ENCODE measurements at regions not wholly inside any gene's neighbourhood (a gene's known extent, or its start where the extent isn't known, plus 50 kb on each side); places are given as distances from the start of the nearest gene placed in this dataset.

DNA sequence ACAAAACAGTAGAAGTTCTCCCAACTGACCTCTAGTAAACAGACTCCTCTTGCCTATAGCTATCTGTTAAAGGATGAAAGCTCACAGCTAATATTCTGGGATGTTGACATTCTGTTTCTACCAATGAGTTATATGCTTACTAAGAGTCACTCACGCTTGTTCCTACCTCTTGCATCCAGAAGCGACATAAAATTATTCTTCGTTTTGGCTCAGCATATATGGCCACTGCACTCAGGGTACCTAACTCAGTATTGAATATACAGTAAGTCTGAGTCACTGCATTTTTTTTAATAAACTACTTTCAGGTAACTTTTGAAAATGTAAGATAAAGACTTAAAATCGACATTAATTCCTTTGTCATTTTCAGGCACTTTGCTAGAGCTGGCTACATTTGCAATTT, 214.4 kb upstream of the STXBP5 start:
- H3K4me3 Mint-ChIP-seq: no peak overlapping the region
- ATAC-seq: no peak
- H3K36me3 Mint-ChIP-seq (ENCODE audit: insufficient read depth): no peaks in the 10 kb centered on the region
- no peaks in the 10 kb centered on the region for H3K4me1 Mint-ChIP-seq (ENCODE audit: low read depth)
- H3K27me3 Mint-ChIP-seq (ENCODE audit: low read depth): no peaks in the 10 kb centered on the region
- H3K9me3 Mint-ChIP-seq: no peaks in the 10 kb centered on the region
- no peak for DNase-seq

DNA sequence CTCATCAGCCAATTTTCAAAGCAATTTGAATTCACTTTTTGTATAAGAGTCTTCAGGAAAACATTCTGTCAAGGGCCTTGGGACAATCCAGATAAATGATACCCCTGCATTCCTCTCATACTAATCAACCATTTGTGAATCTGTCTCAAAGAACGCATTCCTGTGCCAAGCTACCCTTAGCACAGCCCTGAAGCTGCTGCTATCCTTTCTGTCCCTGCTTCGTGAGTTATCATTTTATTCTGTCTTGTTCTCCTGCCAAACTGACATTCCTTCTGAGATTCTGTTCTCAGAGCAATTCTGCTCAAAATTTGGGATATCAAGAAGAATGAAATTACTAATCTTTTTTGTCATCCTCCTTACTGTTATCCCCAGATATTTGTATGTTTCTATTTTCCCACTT, 213.9 kb upstream of the STXBP5 start:
- H3K4me3 Mint-ChIP-seq: no peak overlapping the region

DNA sequence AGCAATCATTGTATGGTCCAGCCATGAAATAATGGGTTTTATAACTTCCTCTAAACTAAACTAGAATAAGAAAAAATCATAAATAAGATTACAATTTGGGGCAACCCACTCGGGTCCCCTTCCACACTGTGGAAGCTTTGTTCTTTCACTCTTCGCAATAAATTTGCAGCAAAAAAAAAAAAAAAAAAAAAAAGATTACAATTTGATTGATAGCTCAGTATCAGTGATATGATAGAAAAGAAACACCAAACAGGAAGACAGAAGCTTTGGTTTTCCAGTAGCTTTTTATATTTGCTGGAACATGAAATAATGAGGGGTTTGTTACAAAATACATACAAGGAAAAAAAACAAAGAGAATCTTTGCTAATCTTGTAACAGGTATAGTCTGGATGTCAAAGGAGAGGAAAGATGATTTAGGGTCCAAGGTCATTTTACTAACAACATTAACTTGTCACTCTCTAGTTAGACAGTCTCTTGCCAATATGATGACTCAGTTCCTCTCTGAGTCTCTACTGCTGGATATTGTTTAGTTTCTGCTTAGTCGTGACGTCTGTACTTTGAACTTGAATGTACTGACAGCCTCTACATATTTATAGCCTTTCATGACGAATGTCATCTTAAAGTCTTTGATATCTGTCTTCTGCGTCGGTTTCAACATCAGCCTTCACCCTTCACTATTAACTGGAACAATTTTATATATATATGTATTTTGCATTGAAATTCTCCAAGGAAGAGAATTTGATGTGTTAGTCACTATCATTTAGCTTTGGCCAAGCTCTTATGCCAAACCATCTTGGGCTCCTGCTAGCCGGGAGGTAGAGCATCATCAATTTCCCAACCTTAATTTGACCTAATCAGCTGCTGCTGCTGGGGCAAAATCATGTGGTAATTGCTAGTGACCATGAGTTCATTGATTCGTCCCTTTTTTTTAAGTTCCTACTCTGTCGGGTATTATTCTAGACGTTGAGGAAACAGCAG, 213.1 kb upstream of the STXBP5 start:
- Mint-ChIP-seq H3K9me3 (no peaks in the 10 kb centered on the region), H3K4me3 (no peak overlapping the region), H3K4me1 (ENCODE audit: low read depth) (no peaks in the 10 kb centered on the region), H3K27me3 (ENCODE audit: low read depth) (no peaks in the 10 kb centered on the region), H3K36me3 (ENCODE audit: insufficient read depth) (no peaks in the 10 kb centered on the region)
- DNase-seq (no peak), ATAC-seq (no peak)

More for the DNA sequence above, 213.9 kb upstream of the STXBP5 start:
- DNase-seq: no peak
- Mint-ChIP-seq H3K9me3 (no peaks in the 10 kb centered on the region), H3K4me1 (ENCODE audit: low read depth) (no peaks in the 10 kb centered on the region), H3K27me3 (ENCODE audit: low read depth) (no peaks in the 10 kb centered on the region), H3K36me3 (ENCODE audit: insufficient read depth) (no peaks in the 10 kb centered on the region)
- no peak for ATAC-seq

DNA sequence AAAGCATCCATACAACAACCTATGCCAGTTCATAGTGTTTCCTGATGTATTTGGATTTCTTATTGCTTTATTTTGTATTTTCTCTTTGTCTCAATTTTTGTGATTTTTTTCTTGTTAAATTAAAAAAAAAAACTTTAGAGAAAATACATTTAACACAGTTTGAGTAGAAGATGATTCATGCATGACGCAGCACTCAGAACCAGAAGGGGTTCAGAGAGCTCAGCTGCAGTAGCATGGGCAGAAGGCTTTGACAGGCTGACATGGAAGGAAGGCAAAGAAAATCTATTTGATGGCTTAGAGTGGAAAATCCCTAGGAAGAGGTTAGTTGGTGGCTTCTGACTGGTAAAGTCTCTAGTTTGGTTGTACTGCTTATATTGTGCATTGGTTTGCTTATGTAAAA, 207.2 kb upstream of the STXBP5 start:
- no peaks in the 10 kb centered on the region for H3K36me3 Mint-ChIP-seq (ENCODE audit: insufficient read depth)
- ATAC-seq (no peak), DNase-seq (no peak)
- no peaks in the 10 kb centered on the region for H3K9me3 Mint-ChIP-seq
- H3K27me3 Mint-ChIP-seq (ENCODE audit: low read depth): peaks cover 3% of the 10 kb centered on the region
- H3K4me3 Mint-ChIP-seq: no peak overlapping the region
- H3K4me1 Mint-ChIP-seq (ENCODE audit: low read depth): no peaks in the 10 kb centered on the region

DNA sequence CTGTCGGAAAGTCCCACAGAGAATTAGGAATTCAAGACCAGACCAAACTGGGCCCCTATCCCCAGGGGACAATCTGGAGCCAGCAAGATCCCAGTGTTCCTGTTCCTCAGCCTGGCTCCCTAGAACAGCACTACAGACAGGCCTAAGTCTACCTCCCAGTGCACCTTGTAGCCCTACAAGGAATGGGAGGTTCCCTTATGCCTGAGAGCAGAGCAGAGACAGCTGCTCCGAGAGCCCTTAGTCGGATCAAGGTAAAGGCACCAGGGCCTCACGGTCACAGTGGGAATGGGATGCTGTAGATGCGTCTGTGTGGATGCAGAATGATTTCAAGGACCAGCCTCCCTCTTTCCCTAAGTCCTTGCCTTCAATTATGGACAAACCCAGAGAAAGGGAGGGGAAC, 204.5 kb upstream of the STXBP5 start:
- Mint-ChIP-seq H3K4me3 (no peak overlapping the region), H3K4me1 (ENCODE audit: low read depth) (no peaks in the 10 kb centered on the region), H3K27me3 (ENCODE audit: low read depth) (peaks cover 3% of the 10 kb centered on the region), H3K36me3 (ENCODE audit: insufficient read depth) (no peaks in the 10 kb centered on the region), H3K9me3 (no peaks in the 10 kb centered on the region)
- no peak for ATAC-seq
- no peak for DNase-seq

DNA sequence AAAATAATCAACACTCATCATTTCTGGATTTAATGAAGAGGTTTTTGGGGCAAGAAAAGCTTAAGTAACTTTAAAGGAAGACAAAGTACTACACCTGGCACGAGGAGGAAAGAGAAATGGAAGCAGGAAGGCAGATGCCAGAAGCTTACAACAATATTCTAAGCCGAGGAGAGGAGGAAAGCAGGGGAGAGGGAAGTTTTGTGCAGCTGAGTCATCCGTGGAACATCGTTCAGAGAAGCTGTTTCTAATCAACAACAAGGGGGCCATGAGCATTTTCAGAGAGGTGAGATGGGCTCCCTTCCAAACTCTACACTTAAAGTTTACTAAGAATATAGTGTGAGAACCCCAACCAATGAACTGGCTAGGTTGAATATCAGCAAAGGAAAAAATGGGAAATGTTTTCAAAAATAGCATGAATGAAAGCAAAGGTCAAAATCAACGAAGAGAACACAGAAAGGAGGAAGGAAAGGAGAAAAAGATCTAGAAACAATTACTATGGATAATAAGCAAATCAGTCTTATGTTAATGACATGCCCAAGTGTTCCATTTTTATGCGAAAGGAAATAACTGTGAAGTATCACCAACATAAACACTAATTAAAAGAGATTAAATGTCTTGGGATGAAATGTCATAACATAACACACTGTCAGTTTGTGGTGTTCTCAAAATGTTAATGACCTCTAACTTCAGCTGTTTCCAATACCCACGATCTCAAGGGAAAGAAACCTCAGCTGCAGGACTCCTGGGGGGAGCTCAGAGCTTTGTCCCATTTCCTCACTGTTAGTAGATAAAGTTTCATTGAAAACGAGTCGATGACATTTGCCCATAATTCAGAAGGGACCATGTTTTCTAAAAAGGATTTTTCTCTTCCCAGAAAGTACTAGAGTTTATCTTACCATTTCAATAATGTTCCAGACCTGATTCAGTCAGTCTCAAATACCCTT, 203.4 kb upstream of the STXBP5 start:
- Mint-ChIP-seq H3K27me3 (ENCODE audit: low read depth) (peaks cover 3% of the 10 kb centered on the region), H3K36me3 (ENCODE audit: insufficient read depth) (no peaks in the 10 kb centered on the region), H3K4me1 (ENCODE audit: low read depth) (no peaks in the 10 kb centered on the region), H3K4me3 (no peak overlapping the region), H3K9me3 (no peaks in the 10 kb centered on the region)
- DNase-seq: no peak
- no peak for ATAC-seq

DNA sequence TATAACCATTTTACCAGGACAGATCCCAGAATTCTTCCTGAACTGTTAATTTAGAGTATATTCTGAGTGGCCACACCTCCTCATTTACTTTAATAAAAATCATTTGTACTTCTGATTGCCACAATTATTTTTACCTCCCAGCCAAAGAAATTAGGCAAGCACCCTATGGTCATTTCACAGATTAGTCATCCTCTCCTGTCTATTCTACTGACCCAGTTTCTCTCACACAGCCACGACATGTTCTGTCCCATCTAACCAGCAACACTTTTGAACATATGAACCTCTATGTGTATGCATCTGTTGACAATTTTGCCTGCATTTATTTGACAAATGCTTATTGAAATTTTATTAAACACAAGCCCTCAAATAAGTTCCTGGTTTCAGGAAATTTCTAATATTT, 202.6 kb upstream of the STXBP5 start:
- Mint-ChIP-seq H3K36me3 (ENCODE audit: insufficient read depth) (no peaks in the 10 kb centered on the region), H3K27me3 (ENCODE audit: low read depth) (peaks cover 3% of the 10 kb centered on the region), H3K9me3 (no peaks in the 10 kb centered on the region), H3K4me3 (no peak overlapping the region), H3K4me1 (ENCODE audit: low read depth) (no peaks in the 10 kb centered on the region)
- DNase-seq (no peak), ATAC-seq (no peak)

DNA sequence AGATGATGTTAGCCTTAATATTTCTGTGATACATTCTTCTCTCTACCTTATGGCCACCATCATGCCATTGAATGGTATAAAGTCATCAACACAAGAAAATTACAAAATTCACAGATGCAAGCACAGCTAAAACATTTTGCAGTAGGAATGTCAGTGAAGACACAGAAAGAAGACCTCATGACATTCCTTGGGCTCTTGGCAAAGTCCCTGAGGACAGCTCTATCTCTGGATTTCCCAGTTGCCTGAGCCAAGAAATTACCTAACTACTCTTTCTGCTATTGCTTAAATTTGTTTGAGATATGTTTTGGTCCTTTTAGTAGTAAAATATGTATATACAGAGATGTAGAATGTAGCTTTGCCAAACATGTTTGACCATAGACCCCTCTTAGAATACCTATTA, 201.0 kb upstream of the STXBP5 start:
- H3K4me3 Mint-ChIP-seq: no peak overlapping the region
- DNase-seq (no peak), ATAC-seq (no peak)
- H3K4me1 Mint-ChIP-seq (ENCODE audit: low read depth): no peaks in the 10 kb centered on the region
- H3K9me3 Mint-ChIP-seq: no peaks in the 10 kb centered on the region
- H3K36me3 Mint-ChIP-seq (ENCODE audit: insufficient read depth): no peaks in the 10 kb centered on the region
- H3K27me3 Mint-ChIP-seq (ENCODE audit: low read depth): peaks cover 3% of the 10 kb centered on the region

DNA sequence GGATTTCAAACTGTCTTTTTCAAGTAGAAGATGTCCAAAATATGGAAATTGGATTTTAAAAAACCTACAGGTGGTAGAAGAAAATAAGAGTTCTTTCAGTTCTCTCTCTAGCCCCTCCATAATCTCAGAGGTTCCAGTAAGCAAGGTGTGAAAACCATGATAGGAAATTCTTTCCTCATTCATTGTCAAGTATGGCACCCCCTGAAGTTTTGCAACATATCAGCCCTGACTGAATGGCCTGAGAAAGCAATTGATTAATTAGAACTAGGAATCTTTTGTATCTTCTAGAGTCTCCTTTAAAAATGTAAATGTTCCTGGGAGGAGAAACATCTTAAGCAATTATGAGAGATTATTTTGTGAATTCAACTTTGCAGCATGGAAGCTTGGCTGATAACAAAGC, 198.7 kb upstream of the STXBP5 start:
- Mint-ChIP-seq H3K36me3 (ENCODE audit: insufficient read depth) (no peaks in the 10 kb centered on the region), H3K4me3 (no peak overlapping the region), H3K9me3 (peaks cover 7% of the 10 kb centered on the region), H3K4me1 (ENCODE audit: low read depth) (no peaks in the 10 kb centered on the region), H3K27me3 (ENCODE audit: low read depth) (peaks cover 1% of the 10 kb centered on the region)
- no peak for ATAC-seq
- no peak for DNase-seq

DNA sequence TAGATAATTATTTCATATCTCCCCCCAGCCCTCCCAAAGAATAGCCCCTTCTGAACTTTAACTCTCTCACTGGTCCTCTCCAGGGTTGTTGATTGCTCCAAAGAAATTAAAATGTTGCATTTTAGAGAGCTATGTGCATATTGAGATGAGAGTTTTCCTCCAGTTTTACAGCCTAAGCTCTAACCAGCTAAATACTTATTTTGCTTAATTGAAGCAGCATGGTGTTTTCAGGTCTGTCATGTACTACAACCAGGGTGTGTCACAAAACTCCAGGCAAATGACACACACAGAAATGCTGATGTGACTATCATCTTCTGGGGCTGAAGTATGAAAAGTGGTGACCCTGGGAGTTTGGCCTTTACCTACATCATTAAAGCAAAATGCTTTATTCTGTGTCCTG, 196.8 kb upstream of the STXBP5 start:
- ATAC-seq (no peak), DNase-seq (no peak)
- H3K4me1 Mint-ChIP-seq (ENCODE audit: low read depth): no peaks in the 10 kb centered on the region
- no peaks in the 10 kb centered on the region for H3K36me3 Mint-ChIP-seq (ENCODE audit: insufficient read depth)
- no peak overlapping the region for H3K4me3 Mint-ChIP-seq
- H3K9me3 Mint-ChIP-seq: peaks cover 7% of the 10 kb centered on the region
- H3K27me3 Mint-ChIP-seq (ENCODE audit: low read depth): no peaks in the 10 kb centered on the region

DNA sequence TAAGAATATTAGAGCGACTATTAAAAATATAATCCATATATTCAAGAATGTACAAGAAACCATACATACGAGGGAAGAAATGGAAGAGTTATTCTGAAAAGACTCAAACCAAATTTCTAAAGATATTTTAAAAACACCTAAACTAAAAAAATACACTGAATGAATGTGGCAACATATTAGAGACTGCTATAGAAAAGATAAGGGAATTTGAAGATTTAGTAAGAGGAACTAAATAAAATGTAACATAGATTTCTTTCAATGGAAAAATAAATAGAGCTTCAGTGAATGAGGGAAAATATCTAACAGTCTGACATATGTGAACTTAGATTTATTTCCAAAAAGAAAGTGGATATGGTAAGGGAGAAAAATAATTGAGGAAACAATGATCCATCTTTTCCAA, 194.9 kb upstream of the STXBP5 start:
- DNase-seq: no peak
- ATAC-seq: no peak
- no peaks in the 10 kb centered on the region for H3K36me3 Mint-ChIP-seq (ENCODE audit: insufficient read depth)

DNA sequence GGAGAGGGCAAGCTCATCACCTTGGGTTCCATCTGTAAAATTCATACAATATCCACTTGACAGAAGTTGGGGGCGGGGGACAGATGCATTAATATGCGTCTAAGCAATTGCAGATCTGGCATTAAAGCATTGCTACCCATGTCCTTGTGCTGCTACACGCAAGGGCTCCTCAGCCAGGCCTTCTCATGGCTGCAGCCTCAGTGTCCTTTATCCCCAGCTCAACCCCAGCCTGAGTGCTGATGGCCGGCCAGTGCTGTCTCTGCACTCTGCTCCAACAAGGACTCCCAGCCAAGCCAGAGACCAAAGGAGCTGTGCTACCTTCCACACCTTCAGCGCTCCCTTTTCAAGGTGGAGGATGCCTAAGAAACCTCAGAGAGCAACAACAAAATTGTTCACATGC, 188.5 kb upstream of the STXBP5 start:
- H3K36me3 Mint-ChIP-seq (ENCODE audit: insufficient read depth): no peaks in the 10 kb centered on the region
- no peak for ATAC-seq
- no peaks in the 10 kb centered on the region for H3K27me3 Mint-ChIP-seq (ENCODE audit: low read depth)
- no peaks in the 10 kb centered on the region for H3K9me3 Mint-ChIP-seq
- no peak overlapping the region for H3K4me3 Mint-ChIP-seq
- peaks cover 7% of the 10 kb centered on the region for H3K4me1 Mint-ChIP-seq (ENCODE audit: low read depth)
- DNase-seq: no peak

More for the DNA sequence above, 194.9 kb upstream of the STXBP5 start:
- Mint-ChIP-seq H3K27me3 (ENCODE audit: low read depth) (no peaks in the 10 kb centered on the region), H3K4me3 (no peak overlapping the region), H3K4me1 (ENCODE audit: low read depth) (no peaks in the 10 kb centered on the region), H3K9me3 (peaks cover 7% of the 10 kb centered on the region)

DNA sequence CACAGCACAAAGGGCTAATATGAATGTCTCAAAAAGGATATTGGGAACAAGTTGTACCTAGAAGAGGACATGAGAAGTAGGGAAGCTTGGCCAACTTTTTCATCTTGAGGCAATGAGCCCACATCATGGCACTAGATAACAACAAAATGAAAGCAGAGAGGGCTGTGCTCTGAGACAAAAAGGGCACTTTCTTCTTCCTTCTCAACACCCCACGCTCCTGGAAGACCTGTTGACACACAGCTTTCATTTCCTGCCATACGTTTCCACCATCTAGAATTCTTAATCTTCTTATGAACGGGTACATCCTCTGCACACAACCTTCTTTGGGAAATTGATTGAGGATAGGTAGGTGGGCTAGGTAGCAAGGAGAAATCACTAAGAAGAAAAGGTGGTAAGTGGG, 187.8 kb upstream of the STXBP5 start:
- H3K27me3 Mint-ChIP-seq (ENCODE audit: low read depth): no peaks in the 10 kb centered on the region
- H3K9me3 Mint-ChIP-seq: no peaks in the 10 kb centered on the region
- DNase-seq (no peak), ATAC-seq (no peak)
- peaks cover 7% of the 10 kb centered on the region for H3K4me1 Mint-ChIP-seq (ENCODE audit: low read depth)
- no peak overlapping the region for H3K4me3 Mint-ChIP-seq
- no peaks in the 10 kb centered on the region for H3K36me3 Mint-ChIP-seq (ENCODE audit: insufficient read depth)

DNA sequence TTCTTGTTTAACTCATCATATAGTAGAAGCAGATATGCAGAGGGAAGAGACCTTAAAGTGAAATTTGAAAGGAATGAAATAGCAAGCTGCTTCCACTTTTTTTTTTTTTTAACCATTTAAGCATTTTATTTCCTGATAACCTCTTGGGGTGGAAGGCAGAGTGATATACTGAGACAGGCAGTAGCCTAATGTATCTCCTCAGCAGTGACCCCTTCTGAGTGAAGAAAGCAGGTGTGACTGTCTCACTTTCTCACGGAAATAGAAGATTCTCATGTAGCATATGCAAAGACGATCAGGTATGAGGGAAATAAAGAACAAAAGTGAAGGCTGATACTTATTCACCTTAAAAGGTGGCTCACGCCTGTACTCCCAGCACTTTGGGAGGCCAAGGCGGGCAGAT, 187.1 kb upstream of the STXBP5 start:
- Mint-ChIP-seq H3K27me3 (ENCODE audit: low read depth) (no peaks in the 10 kb centered on the region), H3K36me3 (ENCODE audit: insufficient read depth) (no peaks in the 10 kb centered on the region), H3K4me3 (no peak overlapping the region), H3K4me1 (ENCODE audit: low read depth) (peaks cover 7% of the 10 kb centered on the region), H3K9me3 (no peaks in the 10 kb centered on the region)
- ATAC-seq (no peak), DNase-seq (no peak)

All from activated T-cell treated with anti-CD3 and anti-CD28 coated beads, Interleukin-2, amount 50 U/mL, for 4 hours (primary cell).